Jurkat, Clone E6-1 (cell line): ENCODE measurements at regions not wholly inside any gene's neighbourhood (a gene's known extent, or its start where the extent isn't known, plus 50 kb on each side); places are given as distances from the start of the nearest gene placed in this dataset.

ENCODE experiments used
- DNase-seq: peaks from one replicate; pipeline ENCODE4 v3.0.0-alpha.2; 2011; ENCODE audit warnings: low read depth, low spot score
- H3K4me3 ChIP-seq: 2 replicates; pipeline ENCODE4 v1.5.1; 2011; ENCODE audit warnings: mild to moderate bottlenecking, low read length, control low read depth, moderate library complexity

- no peak overlapping the region for H3K4me3 ChIP-seq
- DNase-seq, result no peak
These were observed 416.1 kb upstream of the IRX4 start for GRCh38 chr5:2298781-2299180.

- no peak overlapping the region for H3K4me3 ChIP-seq
- DNase-seq, result no peak
These were observed 415.3 kb upstream of the IRX4 start for GRCh38 chr5:2297991-2298390.

- no peak for DNase-seq
- H3K4me3 ChIP-seq, result no peak overlapping the region
These were observed 412.8 kb upstream of the IRX4 start for GRCh38 chr5:2295476-2295875.

- no peak for DNase-seq
- H3K4me3 ChIP-seq, result no peak overlapping the region
These were observed 411.2 kb upstream of the IRX4 start for GRCh38 chr5:2293906-2294305.

GRCh38 chr5:2291146-2291840 is 408.6 kb upstream of the IRX4 start:
- no peak for DNase-seq
- no peak overlapping the region for H3K4me3 ChIP-seq

- no peak overlapping the region for H3K4me3 ChIP-seq
- DNase-seq, result no peak
These were observed 406.7 kb upstream of the IRX4 start for GRCh38 chr5:2289380-2289779.

- H3K4me3 ChIP-seq, result no peak overlapping the region
- no peak for DNase-seq
These were observed 406.2 kb upstream of the IRX4 start for GRCh38 chr5:2288968-2289367.

GRCh38 chr5:2288466-2288865 is 405.7 kb upstream of the IRX4 start:
- DNase-seq, result no peak
- H3K4me3 ChIP-seq, result no peak overlapping the region

GRCh38 chr5:2286250-2286649 is 403.5 kb upstream of the IRX4 start:
- no peak overlapping the region for H3K4me3 ChIP-seq
- DNase-seq, result no peak

- no peak for DNase-seq
- H3K4me3 ChIP-seq, result no peak overlapping the region
These were observed 402.0 kb upstream of the IRX4 start for GRCh38 chr5:2284678-2285077.

- no peak for DNase-seq
These were observed 400.8 kb upstream of the IRX4 start for GRCh38 chr5:2283481-2284045.

GRCh38 chr5:2282893-2283292 is 400.2 kb upstream of the IRX4 start:
- no peak for DNase-seq
- no peak overlapping the region for H3K4me3 ChIP-seq

More at GRCh38 chr5:2283481-2284045, 400.8 kb upstream of the IRX4 start:
- no peak overlapping the region for H3K4me3 ChIP-seq

GRCh38 chr5:2282034-2282690 is 399.4 kb upstream of the IRX4 start:
- DNase-seq, result no peak
- H3K4me3 ChIP-seq, result no peak overlapping the region

- H3K4me3 ChIP-seq, result no peak overlapping the region
- DNase-seq, result no peak
These were observed 398.7 kb upstream of the IRX4 start for GRCh38 chr5:2281446-2281845.

GRCh38 chr5:2280318-2280717 is 397.6 kb upstream of the IRX4 start:
- no peak for DNase-seq
- no peak overlapping the region for H3K4me3 ChIP-seq

- DNase-seq, result no peak
- H3K4me3 ChIP-seq, result no peak overlapping the region
These were observed 396.2 kb upstream of the IRX4 start for GRCh38 chr5:2278825-2279456.

GRCh38 chr5:2277886-2278285 is 395.2 kb upstream of the IRX4 start:
- no peak for DNase-seq
- no peak overlapping the region for H3K4me3 ChIP-seq

GRCh38 chr5:2276101-2276500 is 393.4 kb upstream of the IRX4 start:
- H3K4me3 ChIP-seq, result no peak overlapping the region
- no peak for DNase-seq

- no peak overlapping the region for H3K4me3 ChIP-seq
- no peak for DNase-seq
These were observed 390.0 kb upstream of the IRX4 start for GRCh38 chr5:2272755-2273154.

GRCh38 chr5:2272039-2272438 is 389.3 kb upstream of the IRX4 start:
- no peak overlapping the region for H3K4me3 ChIP-seq
- no peak for DNase-seq
